NCI-H345 (cell line): ENCODE measurements at regions not wholly inside any gene's neighbourhood (a gene's known extent, or its start where the extent isn't known, plus 50 kb on each side); places are given as distances from the start of the nearest gene placed in this dataset.

Source experiments
- DNase-seq: peaks from one replicate; lab custom pipeline; 2025; lab: John Stamatoyannopoulos, UW

DNA sequence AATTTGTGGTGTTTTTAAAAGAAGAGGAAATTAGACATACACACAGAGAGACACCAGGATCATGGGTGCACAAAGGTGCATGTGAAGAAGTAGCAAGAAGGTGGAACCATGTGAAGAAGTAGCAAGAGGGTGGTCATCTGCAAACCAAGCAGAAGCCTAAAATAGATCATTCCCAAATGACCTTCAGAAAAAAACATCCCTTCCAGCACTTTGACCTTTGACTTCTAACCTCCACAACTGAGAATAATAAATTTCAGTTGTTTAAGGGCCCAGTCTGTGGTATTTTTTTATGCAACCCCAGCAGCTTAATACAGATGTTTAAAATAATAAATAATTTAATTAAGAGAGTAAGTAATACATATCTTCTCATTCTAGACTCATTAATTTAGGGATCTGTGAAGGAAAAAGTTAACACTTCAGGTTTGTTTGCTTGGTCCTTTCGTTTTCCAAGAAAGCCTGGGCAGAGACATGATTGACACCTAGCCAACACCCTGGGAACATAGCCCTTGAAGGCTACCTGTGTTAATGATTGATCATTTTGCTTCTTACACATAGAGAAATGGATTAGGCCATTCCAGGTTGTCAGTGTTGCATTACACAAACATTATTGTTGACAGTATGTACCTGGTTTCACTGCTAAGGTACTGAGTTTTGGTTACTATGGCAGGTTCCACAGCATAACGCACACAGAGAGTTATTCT, 1331.2 kb upstream of the GBE1 start:
- DNase-seq: no peak

- DNase-seq: no peak
Observed at GRCh38 chr3:83076041-83076440, 1314.6 kb upstream of the GBE1 start.

DNA sequence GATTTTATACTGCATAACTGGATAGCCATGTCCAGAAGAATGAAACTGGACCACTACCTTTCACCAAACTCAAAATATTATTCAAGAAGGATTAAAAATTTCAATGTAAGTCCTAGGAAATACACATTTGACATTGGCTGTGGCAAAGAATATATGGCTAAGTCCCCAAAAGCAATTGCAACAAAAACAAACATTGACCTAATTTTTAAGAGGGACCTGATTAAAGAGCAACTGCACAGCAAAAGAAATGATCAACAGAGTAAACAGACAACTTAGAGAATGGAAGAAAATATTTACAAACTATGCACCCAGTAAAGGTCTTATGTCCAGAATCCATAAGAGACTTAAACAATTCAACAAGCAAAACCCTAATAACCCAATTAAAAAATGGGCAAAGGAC, 1313.0 kb upstream of the GBE1 start:
- DNase-seq: no peak

GRCh38 chr3:83065851-83066460, 1304.5 kb upstream of the GBE1 start:
- DNase-seq: no peak

DNA sequence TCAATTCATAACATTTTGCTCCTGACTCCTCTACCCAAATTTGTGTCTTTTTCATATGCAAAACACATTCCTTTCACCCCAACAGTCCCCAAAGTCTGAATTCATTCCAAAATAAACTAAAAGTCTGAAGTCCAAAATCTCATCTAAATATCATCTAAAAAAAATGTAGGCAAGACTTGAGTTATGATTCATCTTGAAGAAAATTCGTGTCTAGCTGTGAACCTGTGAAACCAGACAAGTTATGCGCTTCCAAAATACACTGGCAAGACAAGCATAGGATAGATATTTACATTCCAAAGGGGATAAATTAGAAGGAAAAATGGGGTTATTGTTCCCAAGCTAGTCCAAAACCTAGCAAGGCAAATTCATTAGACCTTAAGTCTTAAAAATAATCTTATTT, 1302.0 kb upstream of the GBE1 start:
- DNase-seq: no peak

DNA sequence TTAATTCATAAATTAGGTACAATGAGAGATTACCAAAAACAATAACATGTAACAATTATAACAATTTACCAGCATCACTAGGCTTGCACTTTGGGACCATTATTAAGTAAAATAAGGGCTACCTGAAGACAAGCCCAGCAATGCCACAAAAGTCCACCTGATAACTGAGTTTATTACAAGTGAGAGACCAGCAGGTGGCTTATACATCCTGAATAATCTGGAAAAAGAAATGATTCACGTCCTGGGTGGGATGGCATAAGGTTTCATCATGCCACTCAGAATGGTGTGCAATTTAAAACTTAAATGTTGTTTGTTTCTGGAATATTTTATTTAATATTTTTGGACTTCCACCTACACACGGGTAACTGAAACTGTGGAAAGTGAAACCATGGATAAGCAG, 1287.1 kb upstream of the GBE1 start:
- DNase-seq: no peak

DNA sequence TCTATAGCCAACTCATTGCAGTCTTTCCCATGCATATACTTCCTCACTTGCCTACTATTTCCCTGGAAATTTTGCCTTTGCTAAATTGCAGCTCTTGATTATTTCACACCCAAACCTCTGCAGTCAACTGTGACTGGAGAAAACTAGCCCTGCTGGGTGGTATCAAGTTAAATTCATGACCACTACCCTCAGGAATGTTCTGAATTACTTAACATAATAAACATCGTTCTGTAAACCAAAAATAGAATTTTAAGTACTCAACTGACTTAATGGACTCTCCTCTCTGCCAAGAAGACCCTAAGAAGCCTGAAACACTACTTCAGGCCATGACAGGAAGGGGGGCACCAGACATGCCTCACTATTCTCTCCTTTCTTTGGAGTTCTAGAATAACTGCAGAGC, 1278.0 kb upstream of the GBE1 start:
- no peak for DNase-seq

- no peak for DNase-seq
Observed at GRCh38 chr3:83035704-83036010, 1274.2 kb upstream of the GBE1 start.

GRCh38 chr3:83034806-83035703, 1273.6 kb upstream of the GBE1 start:
- no peak for DNase-seq

DNA sequence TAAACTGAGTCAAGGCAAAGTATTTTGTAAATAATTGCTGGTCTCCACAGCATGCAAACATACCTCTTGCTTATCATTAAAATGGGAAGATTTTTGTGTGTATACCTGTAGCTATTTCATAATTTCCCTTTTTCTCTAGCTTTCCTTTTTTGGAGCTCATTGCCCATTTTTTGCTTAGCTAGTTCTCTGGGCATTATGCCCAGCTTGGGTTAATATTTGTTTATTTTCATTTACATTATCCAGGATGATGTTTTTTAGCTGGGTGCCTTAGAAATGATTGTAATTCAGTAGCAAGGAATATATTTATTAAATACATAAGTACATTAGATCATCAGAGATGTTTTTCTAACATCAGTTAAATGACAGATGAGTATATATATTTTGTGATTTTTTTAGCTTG, 1271.7 kb upstream of the GBE1 start:
- DNase-seq: no peak

- DNase-seq: no peak
Observed at GRCh38 chr3:83023086-83023485, 1261.6 kb upstream of the GBE1 start.

- DNase-seq: no peak
Observed at GRCh38 chr3:83011481-83011880, 1250.0 kb upstream of the GBE1 start.

DNA sequence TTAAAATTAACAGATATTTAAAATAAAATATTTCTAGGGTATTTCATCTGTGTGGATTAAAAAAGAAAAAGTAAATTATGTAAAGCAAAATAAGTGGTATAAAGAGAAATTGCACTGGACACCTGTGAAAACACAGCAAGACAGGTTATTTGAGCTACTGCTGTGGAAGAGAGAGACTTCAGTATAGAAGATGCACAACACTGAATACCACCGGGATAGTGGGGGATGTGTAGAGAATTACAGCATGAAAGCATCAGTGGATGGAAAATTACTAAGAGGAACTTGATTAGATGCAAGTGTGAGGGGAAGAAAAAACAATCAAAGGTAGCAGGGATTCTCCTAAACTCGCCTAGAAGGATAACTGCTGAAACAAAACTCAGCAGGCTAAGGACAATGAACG, 1242.5 kb upstream of the GBE1 start:
- DNase-seq: peak; percentile 2

GRCh38 chr3:83002869-83003445, 1241.5 kb upstream of the GBE1 start:
- DNase-seq: peak; percentile 67

- DNase-seq: no peak
Observed at GRCh38 chr3:82999777-83000176, 1238.3 kb upstream of the GBE1 start.

- DNase-seq: peak; percentile 20
Observed at GRCh38 chr3:82978368-82978767, 1216.9 kb upstream of the GBE1 start.

DNA sequence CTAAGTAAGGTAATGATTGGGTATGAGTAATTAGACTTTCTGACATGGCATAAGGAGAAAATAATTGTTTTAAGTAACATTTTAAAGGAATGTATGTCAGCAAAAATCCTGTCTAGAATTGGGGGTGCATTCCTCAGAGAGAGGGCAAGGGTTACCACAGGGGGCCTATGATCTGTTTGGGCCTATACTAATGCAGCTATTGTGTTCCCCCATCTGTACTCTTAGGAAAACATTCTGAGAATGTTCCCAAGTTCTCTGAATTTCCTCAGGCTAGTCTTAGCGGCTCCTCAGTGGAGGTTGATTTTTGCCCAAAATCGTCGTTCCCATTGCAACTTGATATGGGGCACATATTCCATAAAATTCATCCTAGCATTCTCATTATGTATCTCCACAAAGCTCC, 1216.4 kb upstream of the GBE1 start:
- no peak for DNase-seq

DNA sequence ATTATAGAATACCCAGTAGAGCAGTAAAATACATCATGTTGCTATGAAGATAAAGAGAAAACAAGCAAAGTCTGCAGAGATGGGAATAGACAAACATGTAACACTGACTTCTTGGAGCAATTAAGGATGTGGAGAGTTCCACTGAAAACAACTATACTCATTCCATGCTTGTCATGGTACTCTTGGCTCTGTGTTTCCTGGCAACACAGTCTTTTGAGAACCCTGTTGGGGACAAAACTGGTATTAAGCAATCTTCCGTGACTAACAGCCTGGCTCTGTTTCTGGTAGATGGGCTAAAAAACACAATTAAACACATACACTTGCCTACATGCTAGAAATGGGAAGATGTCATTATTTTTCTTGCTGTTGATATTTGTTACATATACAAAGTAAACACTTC, 1212.3 kb upstream of the GBE1 start:
- peak; percentile 13 for DNase-seq

DNA sequence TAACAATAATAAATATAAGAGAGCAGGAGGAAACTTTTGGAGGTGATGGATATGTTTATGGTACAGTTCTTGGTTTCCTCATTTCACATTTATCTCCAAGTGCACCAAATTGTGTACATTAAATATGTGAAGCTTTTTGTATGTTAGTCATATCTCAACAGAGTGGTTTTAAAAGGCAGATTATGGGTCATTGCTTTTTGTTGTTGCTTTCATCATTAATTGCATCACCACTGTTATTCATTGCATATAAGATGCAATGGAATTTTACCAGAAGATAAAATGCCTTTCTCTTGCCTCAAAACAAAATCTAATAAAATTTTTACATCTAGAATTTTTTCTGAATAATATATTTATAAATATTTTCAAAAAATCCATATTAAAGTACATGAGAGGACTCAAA, 1198.9 kb upstream of the GBE1 start:
- no peak for DNase-seq

DNA sequence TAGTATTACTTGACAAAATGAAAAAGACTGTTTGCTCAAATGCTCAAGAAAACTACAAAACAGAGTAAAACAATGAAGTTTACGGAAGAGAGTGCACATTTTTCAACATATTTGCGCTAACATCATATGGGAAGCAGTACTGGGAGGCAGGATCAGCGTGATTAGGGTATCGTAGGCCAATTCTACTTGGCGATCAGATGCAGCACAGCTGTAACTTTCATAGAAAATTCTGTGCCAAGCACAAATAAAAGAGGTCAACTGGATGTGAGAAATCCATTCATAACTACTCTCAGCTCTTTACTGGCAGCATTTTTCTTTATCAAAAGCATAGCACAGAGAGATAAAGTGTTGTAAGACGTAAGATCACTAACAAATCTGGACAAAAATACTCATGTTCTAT, 1196.3 kb upstream of the GBE1 start:
- DNase-seq: no peak

DNA sequence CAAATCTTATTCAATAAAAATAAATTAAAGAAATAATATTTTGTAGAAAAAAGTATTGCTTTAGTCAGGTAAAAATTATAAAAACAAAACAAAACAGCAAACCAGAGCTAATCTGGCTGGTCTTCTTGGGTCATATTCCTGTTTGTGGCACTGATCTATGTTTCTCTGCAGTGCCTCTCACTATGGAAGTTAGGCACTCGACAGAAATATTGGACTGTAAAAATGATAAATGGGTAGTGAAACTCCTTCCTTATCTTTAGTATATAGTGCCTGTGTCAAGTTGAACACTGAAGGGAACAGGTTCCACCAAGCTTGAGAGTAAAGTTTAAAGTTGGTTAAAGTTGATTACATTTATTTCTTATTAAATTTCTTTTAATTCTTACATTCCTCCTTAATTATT, 1195.6 kb upstream of the GBE1 start:
- DNase-seq: no peak

DNA sequence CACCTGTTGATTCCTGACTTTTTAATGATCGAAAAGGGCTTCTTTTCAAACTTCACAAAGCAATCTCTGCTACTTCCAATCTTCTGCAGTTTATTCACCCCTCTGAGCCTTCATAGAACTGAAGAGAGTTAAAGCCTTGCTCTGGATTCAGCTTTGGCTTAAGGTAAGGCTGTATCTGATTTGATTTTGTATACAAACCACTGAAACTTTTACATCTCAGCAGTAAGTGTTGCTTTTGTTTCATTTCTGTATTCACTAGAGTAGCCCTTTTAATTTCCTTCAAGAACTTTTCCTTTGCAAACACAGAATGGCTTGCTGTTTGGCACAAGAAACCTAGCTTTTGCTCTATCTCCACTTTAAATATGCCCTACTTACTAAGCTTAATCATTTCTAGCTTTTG, 1193.0 kb upstream of the GBE1 start:
- no peak for DNase-seq

- DNase-seq: no peak
Observed at GRCh38 chr3:82942041-82942440, 1180.6 kb upstream of the GBE1 start.
